HG03039 (cell line): ENCODE measurements at regions not wholly inside any gene's neighbourhood (a gene's known extent, or its start where the extent isn't known, plus 50 kb on each side); places are given as distances from the start of the nearest gene placed in this dataset.

Experiments used
- ATAC-seq: cut with Tn5 transposase; IDR thresholded peaks from one replicate; pipeline ENCODE4 v1.9.1; 2021; ENCODE audit warnings: mild to moderate bottlenecking, moderate library complexity; ENCODE audit not compliant: unreplicated experiment

- no peak for ATAC-seq
Observed at GRCh38 chr9:17967731-17968130, 388.9 kb downstream of the SH3GL2 start.

- ATAC-seq: no peak
Observed at GRCh38 chr9:17969232-17969631, 390.4 kb downstream of the SH3GL2 start.

GRCh38 chr9:17970277-17970676, 391.4 kb downstream of the SH3GL2 start:
- ATAC-seq: no peak

- no peak for ATAC-seq
Observed at GRCh38 chr9:17978773-17979172, 399.9 kb downstream of the SH3GL2 start.

GRCh38 chr9:17986595-17986994, 407.7 kb downstream of the SH3GL2 start:
- no peak for ATAC-seq

- no peak for ATAC-seq
Observed at GRCh38 chr9:17987189-17987588, 408.3 kb downstream of the SH3GL2 start.

- ATAC-seq: no peak
Observed at GRCh38 chr9:17988489-17988888, 409.6 kb downstream of the SH3GL2 start.

- no peak for ATAC-seq
Observed at GRCh38 chr9:17990602-17991001, 411.7 kb downstream of the SH3GL2 start.

GRCh38 chr9:17993024-17993423, 414.2 kb downstream of the SH3GL2 start:
- ATAC-seq: no peak

GRCh38 chr9:17994695-17995425, 416.0 kb downstream of the SH3GL2 start:
- ATAC-seq: no peak

GRCh38 chr9:17996728-17997127, 417.9 kb downstream of the SH3GL2 start:
- no peak for ATAC-seq

GRCh38 chr9:18002718-18003438, 424.0 kb downstream of the SH3GL2 start:
- no peak for ATAC-seq

GRCh38 chr9:18006591-18006990, 427.7 kb downstream of the SH3GL2 start:
- ATAC-seq: no peak

- no peak for ATAC-seq
Observed at GRCh38 chr9:18007621-18008020, 428.8 kb downstream of the SH3GL2 start.

GRCh38 chr9:18009902-18010301, 431.0 kb downstream of the SH3GL2 start:
- no peak for ATAC-seq

- no peak for ATAC-seq
Observed at GRCh38 chr9:18010492-18010891, 431.6 kb downstream of the SH3GL2 start.

- ATAC-seq: no peak
Observed at GRCh38 chr9:18012170-18012569, 433.3 kb downstream of the SH3GL2 start.

- ATAC-seq: no peak
Observed at GRCh38 chr9:18014556-18014955, 435.7 kb downstream of the SH3GL2 start.

GRCh38 chr9:18015116-18015515, 436.2 kb downstream of the SH3GL2 start:
- ATAC-seq: no peak

- ATAC-seq: no peak
Observed at GRCh38 chr9:18017136-18017535, 438.3 kb downstream of the SH3GL2 start.

GRCh38 chr9:18018221-18018620, 439.4 kb downstream of the SH3GL2 start:
- ATAC-seq: no peak

- no peak for ATAC-seq
Observed at GRCh38 chr9:18018661-18019060, 439.8 kb downstream of the SH3GL2 start.
